NCI-H146 (cell line): ENCODE measurements at regions not wholly inside any gene's neighbourhood (a gene's known extent, or its start where the extent isn't known, plus 50 kb on each side); places are given as distances from the start of the nearest gene placed in this dataset.
"Not testable (repeated sequence)": the region's sequence is repeated elsewhere in the genome, so short reads cannot be mapped to it uniquely, and the experiment has no call there.

Experiments used
- DNase-seq: peaks from one replicate; lab custom pipeline; 2025; lab: John Stamatoyannopoulos, UW

DNA sequence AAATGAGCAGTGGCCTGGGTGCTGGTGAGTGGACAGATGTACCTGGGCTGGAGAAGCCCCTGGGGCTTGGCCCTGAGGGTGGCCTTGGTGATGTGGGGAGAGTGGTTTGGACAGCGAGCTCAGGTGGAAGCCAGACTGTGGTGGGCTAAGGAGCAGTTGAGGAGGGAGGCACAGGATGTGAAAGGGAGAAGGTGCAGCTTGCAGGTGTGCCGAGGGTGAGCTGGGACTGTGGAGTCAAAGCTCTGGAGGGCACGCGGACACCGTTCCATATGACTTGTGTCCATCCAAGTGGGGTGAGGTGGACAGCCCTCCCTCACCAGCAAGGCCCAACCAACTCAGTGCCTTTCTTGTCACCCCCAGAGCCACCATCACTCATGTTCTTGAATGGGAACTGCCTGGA, 170.8 kb upstream of the ZNF267 start:
- no peak for DNase-seq

DNA sequence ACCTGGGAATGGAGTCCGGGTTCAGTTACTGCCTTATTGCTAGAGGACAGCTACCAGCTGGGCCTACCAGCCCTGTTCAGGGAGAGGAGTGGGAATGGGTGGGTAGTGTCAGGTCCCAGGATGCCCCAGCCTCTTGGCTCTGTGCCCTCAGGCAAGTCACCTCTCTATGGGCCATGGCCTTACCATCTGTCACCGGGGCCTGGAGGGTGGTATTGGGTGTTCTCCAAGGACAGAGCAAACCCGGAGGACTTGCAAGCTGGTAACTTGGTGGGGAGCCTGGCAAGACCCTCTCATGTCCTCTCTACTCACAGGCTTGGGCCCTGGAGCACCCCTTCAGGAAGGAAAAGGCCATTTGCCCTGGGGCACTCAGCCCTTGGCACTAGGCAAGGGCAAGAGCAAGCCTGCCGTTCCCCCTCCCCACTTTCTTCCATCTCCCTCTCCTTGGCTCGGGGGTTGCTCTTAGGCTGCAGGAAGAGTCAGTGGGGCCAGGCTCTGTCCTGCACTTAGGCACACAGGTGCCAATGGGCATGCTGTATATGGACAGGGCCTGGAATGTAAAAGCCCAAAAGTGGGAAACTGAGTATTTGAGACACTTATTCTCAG, 170.0 kb upstream of the ZNF267 start:
- no peak for DNase-seq

DNA sequence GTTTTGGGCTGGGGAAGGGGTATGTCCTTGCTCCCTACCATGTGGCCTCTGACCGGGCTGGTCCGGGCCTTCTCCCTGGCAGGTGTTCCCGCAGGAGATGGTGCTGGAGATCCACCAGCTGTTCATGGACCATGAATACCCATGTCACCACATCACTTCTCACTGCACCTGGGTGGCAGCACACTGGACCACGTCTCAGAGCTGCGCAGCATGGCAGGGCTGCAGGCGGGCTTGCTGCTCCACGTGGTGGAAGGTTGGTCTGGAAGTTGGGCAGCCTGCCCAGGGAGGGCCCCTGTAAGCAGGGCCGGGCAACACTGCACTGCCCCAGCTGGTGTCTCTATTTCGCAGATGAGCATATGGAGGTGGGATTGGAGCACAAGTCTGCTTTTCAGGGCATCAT, 169.5 kb upstream of the ZNF267 start:
- no peak for DNase-seq

DNA sequence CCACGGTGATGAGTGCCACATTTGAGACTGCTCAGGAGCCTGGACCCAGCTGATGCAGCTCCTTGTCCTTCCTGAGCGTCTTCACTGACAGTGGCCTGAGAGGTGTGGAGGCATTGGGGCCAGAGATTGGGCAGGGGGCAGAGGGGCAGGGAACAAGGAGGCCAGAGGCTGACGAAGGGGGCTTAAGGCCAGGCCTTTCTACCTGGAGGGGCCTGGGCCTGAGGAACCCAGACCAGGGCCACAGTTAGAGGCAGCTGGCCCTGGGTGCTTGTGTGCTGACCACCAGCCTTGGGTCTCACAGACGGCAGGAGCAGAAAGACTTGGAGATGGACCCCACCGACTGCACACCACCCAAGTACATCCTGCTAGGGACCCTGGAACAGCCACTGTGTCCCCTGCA, 168.2 kb upstream of the ZNF267 start:
- no peak for DNase-seq

DNA sequence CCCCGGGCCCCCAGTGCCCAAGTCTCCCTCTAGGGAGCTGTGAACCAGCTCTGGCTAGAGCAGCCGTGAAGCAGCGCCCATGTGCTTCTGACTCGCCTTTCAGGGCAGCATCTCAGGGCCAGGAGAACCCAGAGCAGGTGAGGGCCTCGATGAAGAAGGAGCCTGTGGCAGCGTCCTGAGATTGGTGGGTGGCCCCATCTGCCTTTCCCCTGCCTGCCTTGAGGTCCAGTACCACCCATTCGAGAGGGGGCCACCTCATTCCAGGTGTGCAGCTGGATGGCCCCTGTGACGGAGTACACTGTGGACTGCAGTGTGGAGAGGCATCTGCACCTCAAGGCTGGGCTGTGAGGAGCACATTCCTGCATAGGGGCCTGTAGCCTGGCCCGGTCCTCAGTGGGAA, 167.3 kb upstream of the ZNF267 start:
- no peak for DNase-seq

GRCh38 chr16:31706925-31707324, 166.7 kb upstream of the ZNF267 start:
- no peak for DNase-seq

- DNase-seq: no peak
Observed at GRCh38 chr16:31707743-31708335, 165.8 kb upstream of the ZNF267 start.

DNA sequence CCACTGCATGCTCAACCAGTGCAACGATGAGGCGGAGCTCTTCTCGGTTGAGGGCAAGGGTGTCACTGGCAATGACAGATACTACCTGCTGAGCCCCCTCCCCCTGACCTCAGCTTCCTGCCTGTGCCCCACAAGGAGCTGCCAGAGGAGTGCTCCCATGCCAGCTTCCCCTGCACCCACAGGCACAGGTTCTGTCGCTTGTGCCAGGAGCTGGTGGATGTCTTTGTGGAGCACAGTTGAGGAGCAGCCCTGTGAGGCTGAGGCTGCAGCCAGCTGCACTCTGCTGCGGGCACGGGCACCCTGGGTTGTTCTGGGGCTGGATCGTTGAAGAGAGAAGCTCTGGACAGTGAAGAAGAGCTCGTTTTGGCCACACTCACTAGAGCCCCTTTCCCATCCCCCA, 165.3 kb upstream of the ZNF267 start:
- DNase-seq: no peak

- DNase-seq: no peak
Observed at GRCh38 chr16:31709181-31709580, 164.4 kb upstream of the ZNF267 start.

- DNase-seq: no peak
Observed at GRCh38 chr16:31710134-31710533, 163.5 kb upstream of the ZNF267 start.

GRCh38 chr16:31710880-31711279, 162.7 kb upstream of the ZNF267 start:
- no peak for DNase-seq

- DNase-seq: peak; percentile 55
Observed at GRCh38 chr16:31711344-31711845, 162.2 kb upstream of the ZNF267 start.

GRCh38 chr16:31712064-31712540, 161.5 kb upstream of the ZNF267 start:
- no peak for DNase-seq

GRCh38 chr16:31713071-31713944, 160.3 kb upstream of the ZNF267 start:
- DNase-seq: peak; percentile 98

DNA sequence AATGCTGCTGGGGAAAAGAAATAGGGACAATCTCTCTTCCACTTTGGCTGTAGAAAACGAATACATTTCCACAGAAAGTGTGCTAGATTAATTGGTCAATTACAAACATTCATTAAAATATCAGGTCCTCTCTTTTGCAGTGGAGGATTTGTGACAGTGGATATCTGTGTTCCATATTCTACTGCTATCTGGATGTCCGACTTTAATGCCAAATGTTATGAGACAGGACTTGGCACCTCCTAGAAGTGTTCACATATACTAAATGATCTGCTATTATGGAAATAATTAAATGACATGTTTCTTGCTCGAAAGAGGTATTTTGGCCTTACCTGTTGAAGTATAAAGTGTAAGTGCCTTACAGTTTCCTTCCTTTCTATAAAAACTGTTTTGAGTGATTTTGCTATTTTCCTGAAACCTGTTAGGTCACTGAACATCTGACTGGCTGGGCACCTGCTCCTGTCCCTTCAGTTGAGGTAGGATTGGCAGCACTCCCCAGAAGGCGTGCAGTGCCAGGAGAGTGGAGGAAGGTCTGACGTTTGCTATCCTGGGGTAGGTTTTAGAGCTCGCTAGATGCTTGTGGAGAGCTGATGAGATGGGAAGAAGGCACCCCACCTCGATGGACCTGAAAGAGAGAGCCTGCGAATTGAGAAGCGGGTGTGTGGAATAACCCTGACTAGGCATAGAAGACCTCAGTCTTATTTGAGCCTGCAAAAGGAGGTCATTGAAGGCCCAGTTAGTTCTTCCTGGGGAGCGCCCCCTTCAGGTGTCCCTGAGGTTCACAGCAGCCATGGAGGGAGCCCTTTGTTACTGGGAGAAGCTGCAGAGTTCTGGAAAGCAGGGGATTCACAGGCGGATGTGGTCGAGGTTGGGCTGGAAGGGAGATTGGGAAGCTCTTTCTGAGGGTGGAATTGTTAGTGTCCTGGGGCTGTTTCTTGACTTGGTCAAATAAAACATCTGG, 159.4 kb upstream of the ZNF267 start:
- DNase-seq: peak; percentile 31

DNA sequence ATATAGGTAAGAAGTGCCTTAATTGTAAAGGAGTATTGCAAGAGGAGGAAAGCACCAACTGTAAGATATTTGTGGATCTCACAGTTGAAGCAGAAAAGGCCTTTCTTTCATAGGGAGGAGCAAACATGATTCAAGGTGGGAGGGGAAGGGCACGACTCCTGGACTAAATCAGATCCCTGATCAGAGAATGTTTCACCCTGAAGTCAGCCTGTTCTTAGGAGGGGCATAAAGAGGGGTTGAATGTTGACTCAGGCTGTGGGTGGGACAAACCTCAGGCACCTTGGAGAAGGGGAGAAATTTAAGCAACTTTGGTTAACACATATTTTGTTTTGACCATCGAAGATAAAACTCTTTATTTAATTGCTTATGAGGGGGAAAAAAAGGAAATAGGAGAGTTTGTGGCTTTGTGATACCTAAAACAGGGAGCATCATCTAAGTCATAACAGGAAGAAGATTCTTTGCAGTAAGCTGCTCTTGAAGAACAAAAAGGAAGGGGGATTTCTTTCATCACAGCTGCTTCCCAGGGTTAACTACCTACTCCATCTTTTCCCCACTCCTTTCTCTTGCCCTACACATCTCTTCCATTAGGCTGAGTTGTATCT, 158.6 kb upstream of the ZNF267 start:
- DNase-seq: no peak

DNA sequence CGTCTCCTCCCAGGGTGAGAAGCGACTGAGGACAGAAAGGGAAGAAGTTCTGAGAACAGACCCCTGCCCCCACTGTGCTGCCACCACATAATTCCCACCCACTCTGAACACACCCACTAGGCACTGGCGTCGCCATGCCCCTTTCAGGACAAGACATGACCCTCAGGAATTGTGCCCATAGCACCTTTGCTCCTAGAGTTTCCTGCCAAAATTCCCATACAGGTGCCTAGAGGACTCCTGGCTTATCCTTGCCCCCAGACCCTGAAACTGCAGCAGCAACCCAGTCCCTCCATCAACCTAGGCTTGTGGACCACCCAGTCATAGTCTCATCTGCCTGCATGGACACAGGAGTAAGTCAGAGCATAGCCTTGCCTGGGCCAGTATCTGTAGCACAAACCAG, 157.7 kb upstream of the ZNF267 start:
- DNase-seq: no peak

- DNase-seq: no peak
Observed at GRCh38 chr16:31718998-31719397, 154.6 kb upstream of the ZNF267 start.

DNA sequence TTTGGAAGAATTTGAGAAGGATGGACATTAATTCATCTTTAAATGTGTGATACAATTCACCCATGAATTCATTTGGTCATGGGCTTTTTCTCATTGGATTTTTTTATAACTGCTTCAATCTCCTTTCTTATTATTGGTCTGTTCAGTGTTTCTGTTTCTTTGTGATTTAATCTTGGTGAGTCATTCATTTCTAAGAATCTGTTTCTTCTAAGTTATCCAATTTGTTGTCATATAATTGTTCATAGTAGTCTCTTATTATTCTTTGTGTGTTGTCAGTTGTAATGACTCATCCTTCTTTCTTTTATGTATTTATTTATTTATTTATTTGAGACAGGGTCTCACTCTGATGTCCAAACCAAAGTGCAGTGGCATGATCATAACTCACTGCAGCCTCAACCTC, 146.1 kb upstream of the ZNF267 start:
- DNase-seq: no peak

DNA sequence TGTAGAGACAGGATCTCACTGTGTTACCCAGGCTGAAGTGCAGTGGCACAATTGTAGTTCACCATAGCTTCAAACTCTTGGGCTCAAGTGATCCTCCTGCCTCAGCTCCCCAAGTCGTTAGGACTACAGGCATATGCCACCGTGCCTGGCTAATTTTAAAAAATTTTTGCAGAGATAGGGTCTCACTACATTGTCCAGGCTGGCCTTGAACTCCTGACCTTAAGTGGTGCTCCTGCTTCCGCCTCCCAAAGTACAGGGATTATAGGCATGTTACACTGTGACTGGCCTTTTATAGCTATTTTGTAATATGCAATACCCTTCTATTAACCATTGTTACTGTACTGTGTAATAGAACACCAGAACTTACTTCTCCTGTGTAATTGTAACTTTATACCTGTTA, 139.3 kb upstream of the ZNF267 start:
- DNase-seq: no peak

DNA sequence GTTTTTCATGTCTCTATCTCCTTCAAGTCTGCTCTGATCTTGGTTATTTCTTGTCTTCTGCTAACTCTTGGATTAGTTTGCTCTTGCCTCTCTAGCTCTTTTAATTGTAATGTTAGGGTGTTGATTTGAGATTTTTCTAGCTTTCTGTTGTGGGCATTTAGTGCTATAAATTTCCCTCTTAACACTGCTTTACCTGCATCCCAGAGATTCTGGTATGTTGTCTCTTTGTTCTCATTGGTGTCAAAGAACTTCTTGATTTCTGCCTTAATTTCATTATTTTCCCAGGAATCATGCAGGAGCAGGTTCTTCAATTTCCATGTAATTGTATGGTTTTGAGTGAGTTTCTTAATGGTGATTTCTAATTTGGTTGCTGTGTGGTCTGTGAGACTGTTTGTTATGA, 128.5 kb upstream of the ZNF267 start:
- not testable (repeated sequence) for DNase-seq
